SHP77 treated with DMSO at 0.1 percent for 48 hours (cell line): ENCODE measurements at regions not wholly inside any gene's neighbourhood (a gene's known extent, or its start where the extent isn't known, plus 50 kb on each side); places are given as distances from the start of the nearest gene placed in this dataset.

Source experiments
- DNase-seq: peaks from one replicate; lab custom pipeline; 2025; lab: John Stamatoyannopoulos, UW

DNA sequence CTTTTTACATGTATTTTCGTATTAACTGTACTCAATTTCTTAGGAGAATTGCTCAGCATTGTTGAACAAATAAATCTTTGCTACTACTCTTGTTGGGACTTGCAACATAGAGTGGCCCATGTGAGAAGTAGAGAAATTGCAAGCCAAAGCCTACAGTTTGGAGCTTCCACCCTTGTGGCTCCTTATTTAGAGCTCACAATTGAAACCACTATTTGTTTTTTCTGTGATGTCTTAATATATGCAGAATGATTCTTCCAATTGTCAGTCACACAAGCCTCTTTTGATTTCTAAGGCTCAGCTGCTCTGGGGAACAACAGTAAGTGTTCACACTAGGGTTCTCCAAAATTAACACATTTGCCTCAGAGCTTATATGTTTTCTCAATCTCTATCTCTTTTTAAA lies 60.2 kb upstream of the GALNT13 start:
- DNase-seq = no peak

DNA sequence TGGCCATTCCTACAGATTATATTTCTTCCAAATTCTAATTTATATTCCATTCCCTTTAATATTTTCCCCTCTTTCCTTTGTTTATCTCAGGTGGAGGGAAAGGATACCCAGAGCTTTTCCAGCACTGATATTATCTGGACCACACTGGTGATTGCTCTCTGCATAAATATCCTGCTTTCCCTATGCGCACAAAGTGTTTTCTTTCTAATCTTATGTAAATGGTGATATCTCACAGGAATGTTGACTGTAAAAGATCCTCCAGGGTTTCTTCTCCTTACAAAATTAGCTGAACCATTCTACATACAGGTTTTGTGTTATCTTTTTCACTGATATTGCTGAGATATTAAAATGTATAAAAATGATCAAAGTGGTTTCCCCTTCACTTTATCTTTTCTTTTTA lies 59.1 kb upstream of the GALNT13 start:
- no peak for DNase-seq

GRCh38 chr2:153818242-153818641 lies 53.5 kb upstream of the GALNT13 start:
- DNase-seq = no peak

DNA sequence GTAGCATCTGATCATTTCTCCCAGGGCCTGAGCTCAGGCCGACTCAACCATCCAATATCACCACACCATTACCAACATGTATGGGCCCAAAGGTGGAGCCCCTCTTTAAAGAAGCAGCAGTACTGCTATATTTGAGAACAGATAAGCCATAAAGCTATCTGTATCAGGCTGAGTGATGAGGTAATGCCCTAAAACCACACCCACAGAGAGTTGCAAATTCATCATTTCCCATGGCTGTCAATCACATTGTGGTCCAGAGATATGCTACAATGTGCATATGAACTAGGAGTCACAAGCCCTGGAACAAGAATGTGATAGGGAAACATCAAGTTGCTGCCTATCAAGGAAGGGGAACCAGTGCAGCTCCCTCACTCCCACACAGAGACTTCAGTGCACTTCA lies 52.6 kb upstream of the GALNT13 start:
- DNase-seq = no peak

DNA sequence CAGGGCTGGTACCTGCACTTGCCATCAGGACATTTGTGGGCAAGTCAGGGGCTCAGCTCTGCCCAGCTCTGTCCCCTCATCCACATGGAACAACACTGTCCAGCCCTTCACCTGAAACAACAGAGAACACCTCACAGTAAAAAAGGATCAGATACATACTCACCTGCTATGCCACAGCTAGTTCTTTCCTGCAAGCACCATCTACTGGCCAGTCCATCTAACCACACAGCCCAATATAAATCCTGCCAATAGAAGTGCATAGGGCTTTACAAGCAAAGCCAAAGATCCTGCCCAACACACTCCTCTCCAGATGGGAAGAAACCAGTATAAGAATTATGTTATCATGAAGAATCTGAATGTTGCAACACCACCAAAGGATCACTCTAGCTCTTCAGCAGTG lies 52.2 kb upstream of the GALNT13 start:
- no peak for DNase-seq
